ENCODE measurements at regions not wholly inside any gene's neighbourhood (a gene's known extent, or its start where the extent isn't known, plus 50 kb on each side); places are given as distances from the start of the nearest gene placed in this dataset.
A peak's percentile ranks its signal among the peaks of the same experiment; 100 is the strongest.

DNA sequence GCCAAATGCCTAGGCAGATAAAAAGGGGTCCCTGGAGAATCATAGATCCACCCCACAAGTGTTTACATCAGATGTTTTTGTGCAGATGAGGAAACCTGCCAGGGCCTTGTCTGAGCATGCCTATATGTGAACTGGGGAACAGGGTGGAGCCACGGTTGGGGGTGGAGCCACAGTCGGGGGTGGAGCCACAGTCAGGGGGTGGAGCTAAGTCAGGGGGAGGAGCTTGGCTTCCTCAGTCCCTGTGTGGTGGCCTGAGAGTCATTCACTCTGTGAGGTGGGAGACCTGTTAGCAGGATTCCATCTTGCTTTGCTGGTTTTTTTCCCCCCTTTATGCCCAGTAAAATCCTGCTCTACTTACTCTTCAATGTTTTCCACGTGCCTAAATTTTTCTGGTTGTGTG is 57.8 kb upstream of the TGFBR2 start:
- no peak overlapping the region for H3K4me3 Mint-ChIP-seq
- intact Hi-C loops (cut with micrococcal nuclease) = loop anchor here (5.0 kb wide), 2 partner anchors 54 to 201 kb away; no protein-coding TSS in a partner anchor
- DNase-seq (ENCODE audit: low spot score) = peak; percentile 15
- peaks cover 28% of the 10 kb centered on the region for H3K4me1 Mint-ChIP-seq (ENCODE audit: low read depth)
- H3K9me3 Mint-ChIP-seq = peaks cover 11% of the 10 kb centered on the region
- H3K36me3 Mint-ChIP-seq (ENCODE audit: low read depth) = peaks cover 2% of the 10 kb centered on the region
- peaks cover 3% of the 10 kb centered on the region for H3K27me3 Mint-ChIP-seq (ENCODE audit: insufficient read depth)
- no peak overlapping the region for H3K27ac Mint-ChIP-seq

DNA sequence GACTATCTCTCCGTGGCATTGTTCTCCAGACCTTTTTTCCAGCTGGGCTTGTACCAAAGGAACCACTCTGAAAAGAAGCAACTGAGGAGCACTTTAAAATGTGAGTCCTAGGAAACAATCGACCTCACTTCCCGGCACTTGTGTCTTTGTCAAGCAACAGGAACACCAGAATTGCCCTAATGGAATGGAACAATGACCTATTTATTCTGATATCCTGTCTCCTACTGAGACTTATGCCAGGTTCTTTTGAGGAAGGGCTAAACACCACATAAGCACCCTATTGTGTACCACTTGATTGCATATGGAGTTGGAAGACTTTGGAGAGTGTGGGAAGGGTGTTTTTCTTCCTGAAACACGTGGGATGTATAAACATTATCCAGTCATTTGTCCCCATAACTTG is 56.8 kb upstream of the TGFBR2 start:
- peaks cover 3% of the 10 kb centered on the region for H3K27me3 Mint-ChIP-seq (ENCODE audit: insufficient read depth)
- H3K4me3 Mint-ChIP-seq = no peak overlapping the region
- intact Hi-C loops (cut with micrococcal nuclease) = loop anchor here (5.0 kb wide), 2 partner anchors 53 to 202 kb away; no protein-coding TSS in a partner anchor
- no peak for DNase-seq (ENCODE audit: low spot score)
- peaks cover 34% of the 10 kb centered on the region for H3K4me1 Mint-ChIP-seq (ENCODE audit: low read depth)
- peaks cover 2% of the 10 kb centered on the region for H3K36me3 Mint-ChIP-seq (ENCODE audit: low read depth)
- peaks cover 15% of the 10 kb centered on the region for H3K9me3 Mint-ChIP-seq
- no peak overlapping the region for H3K27ac Mint-ChIP-seq

- Mint-ChIP-seq H3K9me3 (peaks cover 15% of the 10 kb centered on the region), H3K4me3 (no peak overlapping the region), H3K4me1 (ENCODE audit: low read depth) (peaks cover 27% of the 10 kb centered on the region), H3K27ac (no peak overlapping the region), H3K36me3 (ENCODE audit: low read depth) (peaks cover 2% of the 10 kb centered on the region), H3K27me3 (ENCODE audit: insufficient read depth) (peaks cover 3% of the 10 kb centered on the region)
- intact Hi-C loops (cut with micrococcal nuclease) = no loop called here
- no peak for DNase-seq (ENCODE audit: low spot score)
These were observed 56.2 kb upstream of the TGFBR2 start for GRCh38 chr3:30550246-30550645.

- intact Hi-C loops (cut with micrococcal nuclease) = no loop called here
- Mint-ChIP-seq H3K4me1 (ENCODE audit: low read depth) (peaks cover 23% of the 10 kb centered on the region), H3K4me3 (no peak overlapping the region), H3K9me3 (peaks cover 15% of the 10 kb centered on the region), H3K27ac (no peak overlapping the region), H3K36me3 (ENCODE audit: low read depth) (peaks cover 2% of the 10 kb centered on the region), H3K27me3 (ENCODE audit: insufficient read depth) (peaks cover 3% of the 10 kb centered on the region)
- no peak for DNase-seq (ENCODE audit: low spot score)
These were observed 55.1 kb upstream of the TGFBR2 start for GRCh38 chr3:30551266-30551665.

DNA sequence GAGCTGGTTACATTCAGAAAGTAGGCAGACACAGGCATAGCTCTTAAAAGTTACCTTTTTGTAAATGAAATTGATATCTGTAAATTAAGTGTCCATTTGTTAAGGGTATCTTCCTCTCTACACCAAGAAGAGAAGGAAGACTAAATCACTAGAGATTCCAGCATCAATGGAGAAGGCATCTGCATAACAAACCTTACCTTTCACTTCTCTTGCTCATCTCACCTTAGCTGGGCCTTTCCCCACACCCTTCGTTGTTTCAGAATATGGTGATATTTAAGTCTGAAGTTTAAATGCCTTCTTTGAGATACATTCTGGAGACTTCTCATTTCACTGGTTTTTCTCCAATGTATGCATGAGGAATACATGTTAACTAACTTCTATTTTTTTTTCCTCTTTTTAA is 54.5 kb upstream of the TGFBR2 start:
- Mint-ChIP-seq H3K9me3 (peaks cover 15% of the 10 kb centered on the region), H3K27me3 (ENCODE audit: insufficient read depth) (peaks cover 3% of the 10 kb centered on the region), H3K36me3 (ENCODE audit: low read depth) (peaks cover 2% of the 10 kb centered on the region), H3K27ac (no peak overlapping the region), H3K4me1 (ENCODE audit: low read depth) (peaks cover 23% of the 10 kb centered on the region), H3K4me3 (no peak overlapping the region)
- DNase-seq (ENCODE audit: low spot score) = no peak
- intact Hi-C loops (cut with micrococcal nuclease) = no loop called here

DNA sequence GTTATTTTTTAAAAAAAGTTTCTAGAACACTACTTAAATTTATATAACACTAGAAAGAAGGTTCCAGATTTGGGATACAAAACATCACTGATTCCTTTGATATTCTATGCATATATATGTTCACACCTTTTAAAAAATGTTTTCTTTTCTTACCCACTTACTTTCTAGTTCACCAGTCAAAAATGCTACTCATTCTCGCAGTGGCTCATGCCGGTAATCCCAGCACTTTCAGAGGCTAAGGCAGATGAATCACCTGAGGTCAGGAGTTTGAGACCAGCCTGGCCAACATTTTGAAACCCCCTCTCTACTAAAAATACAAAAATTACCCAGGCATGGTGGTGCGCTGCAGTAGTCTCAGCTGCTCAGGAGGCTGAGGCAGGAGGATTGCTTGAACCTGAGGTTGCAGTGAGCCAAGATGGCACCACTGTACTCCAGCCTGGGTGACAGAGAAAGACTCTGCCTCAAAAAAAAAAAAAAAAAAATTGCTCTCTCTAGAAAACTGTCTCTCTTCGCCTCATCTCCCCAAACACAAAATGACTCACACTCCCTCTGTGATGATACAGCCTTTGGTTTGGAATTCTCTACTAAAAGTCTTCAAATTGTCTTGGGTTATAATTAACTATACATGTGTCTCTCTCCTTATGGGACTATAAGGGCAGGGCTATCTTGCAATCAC is 52.6 kb upstream of the TGFBR2 start:
- no peak overlapping the region for H3K4me3 Mint-ChIP-seq
- DNase-seq (ENCODE audit: low spot score) = no peak

DNA sequence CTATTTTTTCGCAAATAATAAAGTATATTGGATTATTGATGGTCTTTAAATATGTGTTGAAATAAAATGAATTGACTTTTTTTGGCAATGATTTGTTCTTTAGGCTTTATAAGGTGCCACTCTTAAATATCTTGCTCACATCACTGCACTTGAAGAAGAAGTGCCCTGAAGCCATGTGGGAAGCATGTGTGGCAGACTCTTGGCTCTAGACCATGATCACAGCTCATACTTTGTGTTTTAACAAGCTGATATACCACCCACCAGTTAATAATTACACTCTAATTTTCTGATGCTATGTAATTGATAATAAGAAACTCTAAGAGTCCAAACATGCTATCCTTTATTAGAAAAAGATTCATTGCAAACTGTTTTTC is 52.1 kb upstream of the TGFBR2 start:
- intact Hi-C loops (cut with micrococcal nuclease) = no loop called here

More for the DNA sequence above, 52.6 kb upstream of the TGFBR2 start:
- no peaks in the 10 kb centered on the region for H3K36me3 Mint-ChIP-seq (ENCODE audit: low read depth)
- H3K27me3 Mint-ChIP-seq (ENCODE audit: insufficient read depth) = peaks cover 3% of the 10 kb centered on the region
- H3K9me3 Mint-ChIP-seq = peaks cover 8% of the 10 kb centered on the region
- no peak overlapping the region for H3K27ac Mint-ChIP-seq
- H3K4me1 Mint-ChIP-seq (ENCODE audit: low read depth) = peaks cover 23% of the 10 kb centered on the region
- intact Hi-C loops (cut with micrococcal nuclease) = no loop called here

GRCh38 chr3:30555968-30556367 is 50.4 kb upstream of the TGFBR2 start:
- Mint-ChIP-seq H3K4me3 (no peak overlapping the region), H3K27ac (no peak overlapping the region), H3K27me3 (ENCODE audit: insufficient read depth) (peaks cover 3% of the 10 kb centered on the region), H3K4me1 (ENCODE audit: low read depth) (peaks cover 22% of the 10 kb centered on the region), H3K9me3 (peaks cover 4% of the 10 kb centered on the region), H3K36me3 (ENCODE audit: low read depth) (peaks cover 3% of the 10 kb centered on the region)
- intact Hi-C loops (cut with micrococcal nuclease) = no loop called here
- DNase-seq (ENCODE audit: low spot score) = no peak

More for the DNA sequence above, 52.1 kb upstream of the TGFBR2 start:
- Mint-ChIP-seq H3K27me3 (ENCODE audit: insufficient read depth) (peaks cover 3% of the 10 kb centered on the region), H3K4me3 (no peak overlapping the region), H3K4me1 (ENCODE audit: low read depth) (peaks cover 23% of the 10 kb centered on the region), H3K9me3 (peaks cover 6% of the 10 kb centered on the region), H3K27ac (no peak overlapping the region), H3K36me3 (ENCODE audit: low read depth) (no peaks in the 10 kb centered on the region)
- no peak for DNase-seq (ENCODE audit: low spot score)

Measured in activated T-helper 1 cell treated with anti-CD3 and anti-CD28 coated beads, Interleukin-12 subunit alpha, Interleukin-12 subunit beta, Interleukin-2, Interleukin-4 antibody, amounts not matched to agents 30 ng/mL and 10 ng/mL and 1 ng/mL, durations not matched to agents 14 hours and 24 hours and 36 hours (primary cell).